SKM-1 (cell line): ENCODE measurements at regions not wholly inside any gene's neighbourhood (a gene's known extent, or its start where the extent isn't known, plus 50 kb on each side); places are given as distances from the start of the nearest gene placed in this dataset.
"Not testable (repeated sequence)": the region's sequence is repeated elsewhere in the genome, so short reads cannot be mapped to it uniquely, and the experiment has no call there.

Experiments used
- DNase-seq: peaks from one replicate; lab custom pipeline; 2025; ENCODE audit not compliant: unreplicated experiment; lab: John Stamatoyannopoulos, UW

GRCh38 chr16:73143576-73144422 lies 95.9 kb upstream of the ZFHX3 start:
- no peak for DNase-seq

- DNase-seq = no peak
These were observed 95.1 kb upstream of the ZFHX3 start for GRCh38 chr16:73143002-73143401.

- no peak for DNase-seq
These were observed 94.3 kb upstream of the ZFHX3 start for GRCh38 chr16:73142053-73142854.

GRCh38 chr16:73140929-73141328 lies 93.0 kb upstream of the ZFHX3 start:
- DNase-seq = no peak

- no peak for DNase-seq
These were observed 83.4 kb upstream of the ZFHX3 start for GRCh38 chr16:73131156-73131862.

- no peak for DNase-seq
These were observed 81.5 kb upstream of the ZFHX3 start for GRCh38 chr16:73129455-73129854.

GRCh38 chr16:73126525-73126853 lies 78.6 kb upstream of the ZFHX3 start:
- peak; percentile 7 for DNase-seq

- DNase-seq = peak; percentile 13
These were observed 78.1 kb upstream of the ZFHX3 start for GRCh38 chr16:73125850-73126524.

- DNase-seq = peak; percentile 7
These were observed 76.9 kb upstream of the ZFHX3 start for GRCh38 chr16:73124665-73125375.

- no peak for DNase-seq
These were observed 76.2 kb upstream of the ZFHX3 start for GRCh38 chr16:73124097-73124652.

GRCh38 chr16:73122604-73123391 lies 74.9 kb upstream of the ZFHX3 start:
- no peak for DNase-seq

- no peak for DNase-seq
These were observed 68.6 kb upstream of the ZFHX3 start for GRCh38 chr16:73116576-73116975.

GRCh38 chr16:73113336-73113735 lies 65.4 kb upstream of the ZFHX3 start:
- DNase-seq = no peak

GRCh38 chr16:73108195-73108963 lies 60.5 kb upstream of the ZFHX3 start:
- DNase-seq = no peak

GRCh38 chr16:73107371-73107770 lies 59.4 kb upstream of the ZFHX3 start:
- DNase-seq = no peak

- DNase-seq = no peak
These were observed 58.6 kb upstream of the ZFHX3 start for GRCh38 chr16:73106329-73107034.

GRCh38 chr16:73101568-73101967 lies 53.6 kb upstream of the ZFHX3 start:
- DNase-seq = no peak

GRCh38 chr16:73099601-73100000 lies 51.7 kb upstream of the ZFHX3 start:
- DNase-seq = not testable (repeated sequence)
